ENCODE measurements at regions not wholly inside any gene's neighbourhood (a gene's known extent, or its start where the extent isn't known, plus 50 kb on each side); places are given as distances from the start of the nearest gene placed in this dataset.

DNA sequence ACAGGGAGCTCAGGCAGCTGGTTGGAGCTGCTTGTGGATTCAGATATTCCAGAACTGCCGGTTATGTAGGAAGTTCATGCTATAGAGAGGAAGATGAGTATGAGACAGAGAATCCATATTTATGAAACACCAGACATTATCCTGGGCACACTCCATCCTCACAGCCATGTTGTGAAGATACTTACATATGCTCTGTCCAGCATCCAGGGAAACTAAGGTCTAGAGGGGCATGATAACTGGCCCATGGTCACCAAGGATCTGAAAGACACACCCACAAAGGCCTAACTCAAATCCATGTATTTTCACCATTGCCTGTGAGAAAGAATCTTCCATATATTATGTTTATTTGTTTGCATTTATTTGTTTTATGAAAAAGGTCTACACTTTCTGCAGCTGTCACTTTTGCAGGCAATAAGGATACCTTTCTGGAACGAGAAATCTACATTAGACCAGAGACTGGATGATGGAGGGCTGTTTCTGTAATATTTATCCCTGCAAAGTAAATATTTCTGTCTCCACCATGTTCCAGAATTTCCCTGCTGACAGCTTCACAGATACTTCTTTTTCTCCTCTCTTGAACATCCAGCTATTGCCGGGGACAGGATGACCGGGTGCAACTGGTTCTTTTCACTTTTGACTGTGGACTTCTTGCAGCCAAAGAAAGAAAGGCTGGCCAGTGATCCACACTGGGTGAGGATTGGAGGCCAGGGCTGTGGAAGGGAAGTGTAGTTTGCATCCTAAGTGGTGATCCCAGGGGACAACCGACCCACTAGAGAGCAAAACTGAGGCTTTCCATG, 145.9 kb upstream of the NAV2 start:
- H3K4me3 ChIP-seq (ENCODE audit: low read depth, low read length): no peak overlapping the region
- TF ChIP-seq, protein P1, sequence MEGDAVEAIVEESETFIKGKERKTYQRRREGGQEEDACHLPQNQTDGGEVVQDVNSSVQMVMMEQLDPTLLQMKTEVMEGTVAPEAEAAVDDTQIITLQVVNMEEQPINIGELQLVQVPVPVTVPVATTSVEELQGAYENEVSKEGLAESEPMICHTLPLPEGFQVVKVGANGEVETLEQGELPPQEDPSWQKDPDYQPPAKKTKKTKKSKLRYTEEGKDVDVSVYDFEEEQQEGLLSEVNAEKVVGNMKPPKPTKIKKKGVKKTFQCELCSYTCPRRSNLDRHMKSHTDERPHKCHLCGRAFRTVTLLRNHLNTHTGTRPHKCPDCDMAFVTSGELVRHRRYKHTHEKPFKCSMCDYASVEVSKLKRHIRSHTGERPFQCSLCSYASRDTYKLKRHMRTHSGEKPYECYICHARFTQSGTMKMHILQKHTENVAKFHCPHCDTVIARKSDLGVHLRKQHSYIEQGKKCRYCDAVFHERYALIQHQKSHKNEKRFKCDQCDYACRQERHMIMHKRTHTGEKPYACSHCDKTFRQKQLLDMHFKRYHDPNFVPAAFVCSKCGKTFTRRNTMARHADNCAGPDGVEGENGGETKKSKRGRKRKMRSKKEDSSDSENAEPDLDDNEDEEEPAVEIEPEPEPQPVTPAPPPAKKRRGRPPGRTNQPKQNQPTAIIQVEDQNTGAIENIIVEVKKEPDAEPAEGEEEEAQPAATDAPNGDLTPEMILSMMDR (IDR thresholded peaks at IDR 0.05; ENCODE audit: borderline replicate concordance, insufficient read depth, low read depth, low read length): no peak

DNA sequence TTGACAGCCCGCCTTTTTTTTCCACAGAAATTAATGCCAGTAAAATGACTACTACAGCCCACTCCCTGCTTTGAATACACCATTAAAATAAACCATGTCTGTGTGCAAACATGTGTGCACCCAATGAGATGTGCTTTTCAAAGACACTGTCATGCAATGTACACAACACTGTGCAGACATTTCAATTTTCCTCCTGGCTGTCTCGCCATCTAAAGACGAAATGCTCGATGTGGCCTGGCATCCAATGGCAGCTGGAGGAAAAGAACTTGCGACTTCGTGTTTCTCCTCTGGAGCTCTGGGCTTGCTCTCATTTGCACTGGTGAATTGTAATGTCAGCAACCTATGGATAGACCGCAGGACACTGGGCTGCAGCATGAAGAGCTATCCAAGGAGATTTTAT, 147.0 kb upstream of the NAV2 start:
- TF ChIP-seq, protein P1 (IDR thresholded peaks at IDR 0.05; ENCODE audit: borderline replicate concordance, insufficient read depth, low read depth, low read length): no peak
- H3K4me3 ChIP-seq (ENCODE audit: low read depth, low read length): no peak overlapping the region

DNA sequence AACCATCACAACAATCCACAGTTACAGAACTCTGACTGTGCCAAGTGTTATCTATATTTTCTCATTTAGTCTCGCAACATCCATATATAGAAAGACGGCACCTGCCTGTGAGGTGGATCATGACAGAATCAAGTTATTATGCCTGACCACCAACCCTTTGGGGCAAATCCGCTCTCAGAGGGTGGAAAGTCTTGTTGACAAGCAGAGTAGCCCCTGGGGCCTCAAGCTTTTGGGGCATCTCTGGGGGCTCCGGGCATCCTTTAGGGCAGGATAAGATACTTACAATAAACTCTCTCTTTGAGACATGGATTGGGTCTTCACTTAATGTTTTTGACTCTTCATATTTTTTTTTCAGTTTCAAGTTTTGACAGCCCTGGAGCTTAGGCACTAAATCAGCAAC, 150.5 kb upstream of the NAV2 start:
- TF ChIP-seq, protein P1 (IDR thresholded peaks at IDR 0.05; ENCODE audit: borderline replicate concordance, insufficient read depth, low read depth, low read length): no peak
- no peak overlapping the region for H3K4me3 ChIP-seq (ENCODE audit: low read depth, low read length)

DNA sequence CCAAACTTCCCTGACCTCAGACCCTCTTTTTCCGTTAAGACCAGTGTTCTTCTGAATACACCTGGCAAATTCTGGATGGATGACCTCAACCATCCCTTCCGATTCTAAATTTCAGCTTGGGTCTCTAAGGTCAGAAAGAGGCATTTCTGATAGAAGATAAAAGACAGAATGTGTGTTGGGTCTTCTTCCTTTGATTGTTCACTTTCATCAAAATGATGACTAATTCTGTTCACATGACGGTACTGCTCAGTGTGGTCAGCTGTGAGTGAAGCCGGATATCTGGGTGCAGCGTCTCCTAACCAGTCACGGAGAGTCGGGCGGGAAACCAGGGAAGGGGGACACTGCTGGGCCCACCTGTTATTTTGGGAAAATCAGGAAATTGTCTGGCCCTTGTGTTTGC, 151.6 kb upstream of the NAV2 start:
- TF ChIP-seq, protein P1 (IDR thresholded peaks at IDR 0.05; ENCODE audit: borderline replicate concordance, insufficient read depth, low read depth, low read length): no peak
- H3K4me3 ChIP-seq (ENCODE audit: low read depth, low read length): no peak overlapping the region

DNA sequence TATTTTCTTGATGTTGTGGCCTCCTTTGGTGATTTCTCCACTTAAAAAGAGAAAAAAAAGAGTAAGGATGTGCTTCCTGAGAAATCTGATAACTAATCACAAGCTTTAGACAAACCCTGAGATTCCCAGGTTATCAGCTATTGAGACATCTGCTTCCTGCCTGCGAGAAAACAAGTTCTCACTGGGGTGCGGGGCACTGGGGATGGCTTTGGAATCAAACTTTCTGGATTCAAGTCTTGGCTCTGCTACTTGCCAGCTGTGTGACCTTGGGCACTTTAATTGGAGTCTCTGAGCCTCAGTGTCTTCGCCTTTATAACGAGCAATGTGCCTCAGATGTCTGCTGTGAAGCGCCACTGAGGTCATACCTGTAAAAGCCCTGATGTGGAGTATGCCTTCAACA, 152.5 kb upstream of the NAV2 start:
- TF ChIP-seq, protein P1 (IDR thresholded peaks at IDR 0.05; ENCODE audit: borderline replicate concordance, insufficient read depth, low read depth, low read length): no peak
- no peak overlapping the region for H3K4me3 ChIP-seq (ENCODE audit: low read depth, low read length)

DNA sequence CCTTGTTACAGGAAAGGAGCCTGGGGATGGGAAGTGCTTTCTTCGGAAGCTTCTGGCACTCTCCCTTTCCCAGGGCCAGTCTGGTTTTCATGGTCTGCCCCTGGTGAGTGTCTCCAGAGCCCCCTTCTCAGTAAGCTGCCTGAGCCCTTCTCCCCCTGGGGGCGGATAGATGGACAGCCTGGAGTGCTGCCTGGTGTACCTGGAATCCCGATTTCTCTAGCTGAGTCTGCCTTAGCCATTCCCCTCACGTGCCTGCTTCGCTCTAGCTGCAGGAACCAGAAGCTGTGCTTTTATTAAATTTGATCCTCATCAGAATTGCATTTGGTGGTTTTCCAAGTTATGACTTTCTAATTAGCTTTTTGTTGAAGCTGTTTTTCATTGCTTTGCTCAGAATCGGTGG, 152.9 kb upstream of the NAV2 start:
- TF ChIP-seq, protein P1 (IDR thresholded peaks at IDR 0.05; ENCODE audit: borderline replicate concordance, insufficient read depth, low read depth, low read length): no peak
- H3K4me3 ChIP-seq (ENCODE audit: low read depth, low read length): no peak overlapping the region
